ENCODE measurements at regions not wholly inside any gene's neighbourhood (a gene's known extent, or its start where the extent isn't known, plus 50 kb on each side); places are given as distances from the start of the nearest gene placed in this dataset.

GRCh38 chr17:77718669-77718961 is 239.9 kb upstream of the TNRC6C start:
- TF ChIP-seq POLR2A (IDR thresholded peaks at IDR 0.05) (no peak), EP300 (IDR thresholded peaks at IDR 0.05; ENCODE audit: low read depth) (no peak), POLR2AphosphoS5 (IDR thresholded peaks at IDR 0.05) (no peak), CTCF (IDR thresholded peaks at IDR 0.05) (no peak)
- Histone ChIP-seq H3K4me3 (no peak overlapping the region), H3K4me1 (no peaks in the 10 kb centered on the region), H3K9me3 (peaks cover 0 to 4% of the 10 kb centered on the region in 2 donors), H3K36me3 (no peaks in the 10 kb centered on the region), H3K27me3 (peaks cover 12% of the 10 kb centered on the region), H3K27ac (no peak overlapping the region)
- in situ Hi-C loops (cut with MboI; ENCODE audit: low pct_ligation_motif_present in 1 of 4, low pct_unique_long_range_greater_than_20kb in 1 of 4, low sequenced_read_pairs in 3 of 4) = no loop called here
- intact Hi-C loops (cut with DNase I; ENCODE audit: low total_unique reads) = no loop called here
- no peak for DNase-seq
- 95% methylated on average over 10 of the region's 10 CpGs; no CpG with 5 or more reads in 1 of the 2 donors for WGBS, 2 donors (ENCODE audit: low coverage in 1 of 2)

- TF ChIP-seq POLR2AphosphoS5 (IDR thresholded peaks at IDR 0.05) (no peak), EP300 (IDR thresholded peaks at IDR 0.05; ENCODE audit: low read depth) (no peak), POLR2A (IDR thresholded peaks at IDR 0.05) (no peak), CTCF (IDR thresholded peaks at IDR 0.05) (no peak)
- H3K4me3 ChIP-seq = no peak overlapping the region
- H3K27ac ChIP-seq = no peak overlapping the region
- H3K36me3 ChIP-seq = no peaks in the 10 kb centered on the region
- in situ Hi-C loops (cut with MboI; ENCODE audit: low pct_ligation_motif_present in 1 of 4, low pct_unique_long_range_greater_than_20kb in 1 of 4, low sequenced_read_pairs in 3 of 4) = no loop called here
- intact Hi-C loops (cut with DNase I; ENCODE audit: low total_unique reads) = no loop called here
- H3K27me3 ChIP-seq = peaks cover 9% of the 10 kb centered on the region
- H3K9me3 ChIP-seq = no peaks in the 10 kb centered on the region
- no peak for DNase-seq
- 80 to 100% methylated on average over 1 to 4 of the region's 4 CpGs for WGBS, 2 donors (ENCODE audit: low coverage in 1 of 2)
- H3K4me1 ChIP-seq = no peaks in the 10 kb centered on the region
Measured at GRCh38 chr17:77719806-77720205, 238.7 kb upstream of the TNRC6C start.

GRCh38 chr17:77720946-77721845 is 237.3 kb upstream of the TNRC6C start:
- Histone ChIP-seq H3K9me3 (no peaks in the 10 kb centered on the region), H3K4me1 (no peaks in the 10 kb centered on the region), H3K4me3 (no peak overlapping the region), H3K27me3 (peaks cover 3% of the 10 kb centered on the region), H3K27ac (no peak overlapping the region), H3K36me3 (no peaks in the 10 kb centered on the region)
- intact Hi-C loops (cut with DNase I; ENCODE audit: low total_unique reads) (no loop called here), in situ Hi-C loops (cut with MboI; ENCODE audit: low pct_ligation_motif_present in 1 of 4, low pct_unique_long_range_greater_than_20kb in 1 of 4, low sequenced_read_pairs in 3 of 4) (no loop called here)
- no peak for DNase-seq
- WGBS, 2 donors (ENCODE audit: low coverage in 1 of 2) = 89 to 98% methylated on average over 7 to 14 of the region's 14 CpGs
- TF ChIP-seq POLR2A (IDR thresholded peaks at IDR 0.05) = no peak
- no peak for TF ChIP-seq EP300 (IDR thresholded peaks at IDR 0.05; ENCODE audit: low read depth)
- no peak for TF ChIP-seq POLR2AphosphoS5 (IDR thresholded peaks at IDR 0.05)
- no peak for TF ChIP-seq CTCF (IDR thresholded peaks at IDR 0.05)

GRCh38 chr17:77721846-77722160 is 236.7 kb upstream of the TNRC6C start:
- 54% methylated on average over 3 of the region's 3 CpGs; no CpG with 5 or more reads in 1 of the 2 donors for WGBS, 2 donors (ENCODE audit: low coverage in 1 of 2)
- TF ChIP-seq POLR2A (IDR thresholded peaks at IDR 0.05) = no peak
- no peak for TF ChIP-seq EP300 (IDR thresholded peaks at IDR 0.05; ENCODE audit: low read depth)
- no peak for TF ChIP-seq CTCF (IDR thresholded peaks at IDR 0.05)
- TF ChIP-seq POLR2AphosphoS5 (IDR thresholded peaks at IDR 0.05) = no peak
- Histone ChIP-seq H3K4me1 (no peaks in the 10 kb centered on the region), H3K9me3 (no peaks in the 10 kb centered on the region), H3K36me3 (no peaks in the 10 kb centered on the region), H3K27ac (no peak overlapping the region), H3K4me3 (no peak overlapping the region), H3K27me3 (no peaks in the 10 kb centered on the region)
- intact Hi-C loops (cut with DNase I; ENCODE audit: low total_unique reads) = no loop called here
- DNase-seq = no peak
- in situ Hi-C loops (cut with MboI; ENCODE audit: low pct_ligation_motif_present in 1 of 4, low pct_unique_long_range_greater_than_20kb in 1 of 4, low sequenced_read_pairs in 3 of 4) = no loop called here

Measured in transverse colon (tissue), 4 donors.